ENCODE measurements at regions not wholly inside any gene's neighbourhood (a gene's known extent, or its start where the extent isn't known, plus 50 kb on each side); places are given as distances from the start of the nearest gene placed in this dataset.

- no peak overlapping the region for H2BK120ac ChIP-seq (replicated peaks; ENCODE audit: low read depth, low read length)
Observed at GRCh38 chr5:154593796-154594195, 115.8 kb upstream of the HAND1 start.

More at GRCh38 chr5:154593796-154594195, 115.8 kb upstream of the HAND1 start:
- no peak overlapping the region for H3K18ac ChIP-seq (ENCODE audit: extremely low read depth, low read length)
- H3K27me3 ChIP-seq (replicated peaks in 1 of 4; ENCODE audit: control insufficient read depth in 3 of 4, extremely low read depth in 1 of 4, insufficient read depth in 3 of 4, low read length in 3 of 4): no peaks in the 10 kb centered on the region
- no peak overlapping the region for H2AK5ac ChIP-seq (ENCODE audit: low read depth, low read length)
- H3K9ac ChIP-seq (replicated peaks in 1 of 4; ENCODE audit: extremely low read depth in 1 of 4, low read depth in 3 of 4, low read length in 3 of 4): no peak overlapping the region
- H3K9me3 ChIP-seq (ENCODE audit: insufficient read depth in 2 of 2, low read depth in 1 of 2, low read length in 1 of 2): no peaks in the 10 kb centered on the region
- no peak overlapping the region for H2BK20ac ChIP-seq (ENCODE audit: low read length)
- no peak overlapping the region for H4K8ac ChIP-seq (ENCODE audit: extremely low read depth, insufficient read depth, low read length)
- no peak overlapping the region for H3K27ac ChIP-seq (ENCODE audit: low read depth, low read length)
- H3K23ac ChIP-seq (ENCODE audit: insufficient read length): no peak overlapping the region
- FAIRE-seq: no peak
- ChIA-PET POLR2A (ENCODE audit: partially characterized antibody) (no interaction called here), CTCF (ENCODE audit: partially characterized antibody) (no interaction called here)
- TF ChIP-seq SAP30 (IDR thresholded peaks at IDR 0.05; ENCODE audit: insufficient read depth, insufficient replicate concordance, low read length) (no peak), KDM4A (IDR thresholded peaks at IDR 0.05; ENCODE audit: low read depth, low read length, severe bottlenecking) (no peak), CBX8 (IDR thresholded peaks at IDR 0.05; ENCODE audit: borderline replicate concordance, low read depth, low read length) (no peak), E2F6 (IDR thresholded peaks at IDR 0.05) (no peak), BACH1 (IDR thresholded peaks at IDR 0.05; ENCODE audit: low read length) (no peak), TBP (IDR thresholded peaks at IDR 0.05; ENCODE audit: low read depth, low read length) (no peak), CTCF (IDR thresholded peaks at IDR 0.05; ENCODE audit: control extremely low read depth in 1 of 3, insufficient read depth in 1 of 3, low read depth in 1 of 3, low read length in 3 of 3) (no peak), SUZ12 (IDR thresholded peaks at IDR 0.05; ENCODE audit: low read length) (no peak)
- H3K23me2 ChIP-seq (ENCODE audit: low read depth, low read length): peaks cover 5% of the 10 kb centered on the region; the same call in 1 of the 2 replicates
- no peak overlapping the region for H2BK15ac ChIP-seq (ENCODE audit: low read length)
- no peak overlapping the region for H4K5ac ChIP-seq (ENCODE audit: insufficient read length, low read depth, low read length)
- no peak overlapping the region for H2BK5ac ChIP-seq (ENCODE audit: low read depth, low read length)
- H4K91ac ChIP-seq (replicated peaks; ENCODE audit: insufficient read length, low read length): no peak overlapping the region
- no peak overlapping the region for H2BK12ac ChIP-seq (ENCODE audit: low read depth, low read length)
- no peak overlapping the region for H3K4ac ChIP-seq (replicated peaks; ENCODE audit: insufficient read length, low read depth, low read length)
- no peak overlapping the region for H3K14ac ChIP-seq (ENCODE audit: insufficient read length)
- no peaks in the 10 kb centered on the region for H3K36me3 ChIP-seq (ENCODE audit: control insufficient read depth in 2 of 4, insufficient read depth in 4 of 4, low read length in 3 of 4)
- H3K56ac ChIP-seq (replicated peaks; ENCODE audit: insufficient read length, low read depth, low read length): no peak overlapping the region
- no peak for DNase-seq (ENCODE audit: low read depth in 1 of 2, low spot score in 2 of 2)
- no peaks in the 10 kb centered on the region for H3K79me2 ChIP-seq (ENCODE audit: control insufficient read depth in 1 of 2, insufficient read depth in 2 of 2, low read length in 2 of 2)
- no peaks in the 10 kb centered on the region for H3K4me1 ChIP-seq (replicated peaks in 1 of 4; ENCODE audit: control insufficient read depth in 3 of 4, insufficient read depth in 4 of 4, low read length in 3 of 4)
- H3K4me2 ChIP-seq (ENCODE audit: insufficient read depth in 1 of 2, low read depth in 2 of 2, low read length in 2 of 2): no peak overlapping the region
- H4K20me1 ChIP-seq (replicated peaks in 1 of 2; ENCODE audit: control insufficient read depth in 1 of 2, insufficient read depth in 2 of 2, low read length in 2 of 2): peaks cover 0 to 3% of the 10 kb centered on the region in 2 experiments
- no peak overlapping the region for H3K4me3 ChIP-seq (ENCODE audit: extremely low read depth in 1 of 4, insufficient read depth in 2 of 4, low read depth in 3 of 4, low read length in 4 of 4)
- H3K79me1 ChIP-seq (ENCODE audit: low read depth, low read length): no peaks in the 10 kb centered on the region
- H2AFZ ChIP-seq (ENCODE audit: low read length): no peak overlapping the region
